Mesothelial cell of epicardium (in vitro differentiated cells): ENCODE measurements at regions not wholly inside any gene's neighbourhood (a gene's known extent, or its start where the extent isn't known, plus 50 kb on each side); places are given as distances from the start of the nearest gene placed in this dataset.

Experiments
- DNase-seq, 2 experiments: peaks; one replicate each; pipeline ENCODE4 v3.0.0; 2021; ENCODE audit warnings: low spot score in 2 of 2; ENCODE audit not compliant: unreplicated experiment in 2 of 2
- H3K27ac Mint-ChIP-seq: 2 replicates; pipeline ENCODE4 v1.8.0; 2021; ENCODE audit warnings: mixed read lengths
- H3K27me3 Mint-ChIP-seq: 2 replicates; pipeline ENCODE4 v1.8.0; 2021; ENCODE audit warnings: low read depth, mixed read lengths
- H3K36me3 Mint-ChIP-seq: 2 replicates; pipeline ENCODE4 v1.8.0; 2021; ENCODE audit warnings: mixed read lengths
- H3K4me1 Mint-ChIP-seq: 2 replicates; pipeline ENCODE4 v1.8.0; 2021; ENCODE audit warnings: mixed read lengths
- H3K4me3 Mint-ChIP-seq: 2 replicates; pipeline ENCODE4 v1.8.0; 2021; ENCODE audit warnings: mild to moderate bottlenecking, moderate library complexity, mixed read lengths
- H3K9me3 Mint-ChIP-seq: 2 replicates; pipeline ENCODE4 v1.8.0; 2021; ENCODE audit warnings: mixed read lengths
- TF ChIP-seq, protein P1 (sequence below): fragments of 200-600 bp; sonication (generic); IDR thresholded peaks from one replicate; pipeline ENCODE4 v1.5.0; 2021; ENCODE audit warnings: antibody characterized with exemption; ENCODE audit not compliant: unreplicated experiment

- Mint-ChIP-seq H3K4me3 (no peak overlapping the region), H3K9me3 (peaks cover 5% of the 10 kb centered on the region), H3K27me3 (no peaks in the 10 kb centered on the region), H3K27ac (peak overlapping the region; percentile 85), H3K4me1 (peaks cover 14% of the 10 kb centered on the region), H3K36me3 (no peaks in the 10 kb centered on the region)
- no peak for DNase-seq
- TF ChIP-seq, protein P1, sequence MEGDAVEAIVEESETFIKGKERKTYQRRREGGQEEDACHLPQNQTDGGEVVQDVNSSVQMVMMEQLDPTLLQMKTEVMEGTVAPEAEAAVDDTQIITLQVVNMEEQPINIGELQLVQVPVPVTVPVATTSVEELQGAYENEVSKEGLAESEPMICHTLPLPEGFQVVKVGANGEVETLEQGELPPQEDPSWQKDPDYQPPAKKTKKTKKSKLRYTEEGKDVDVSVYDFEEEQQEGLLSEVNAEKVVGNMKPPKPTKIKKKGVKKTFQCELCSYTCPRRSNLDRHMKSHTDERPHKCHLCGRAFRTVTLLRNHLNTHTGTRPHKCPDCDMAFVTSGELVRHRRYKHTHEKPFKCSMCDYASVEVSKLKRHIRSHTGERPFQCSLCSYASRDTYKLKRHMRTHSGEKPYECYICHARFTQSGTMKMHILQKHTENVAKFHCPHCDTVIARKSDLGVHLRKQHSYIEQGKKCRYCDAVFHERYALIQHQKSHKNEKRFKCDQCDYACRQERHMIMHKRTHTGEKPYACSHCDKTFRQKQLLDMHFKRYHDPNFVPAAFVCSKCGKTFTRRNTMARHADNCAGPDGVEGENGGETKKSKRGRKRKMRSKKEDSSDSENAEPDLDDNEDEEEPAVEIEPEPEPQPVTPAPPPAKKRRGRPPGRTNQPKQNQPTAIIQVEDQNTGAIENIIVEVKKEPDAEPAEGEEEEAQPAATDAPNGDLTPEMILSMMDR, result no peak
These were observed 414.4 kb upstream of the ALCAM start for GRCh38 chr3:104952146-104952972.

DNA sequence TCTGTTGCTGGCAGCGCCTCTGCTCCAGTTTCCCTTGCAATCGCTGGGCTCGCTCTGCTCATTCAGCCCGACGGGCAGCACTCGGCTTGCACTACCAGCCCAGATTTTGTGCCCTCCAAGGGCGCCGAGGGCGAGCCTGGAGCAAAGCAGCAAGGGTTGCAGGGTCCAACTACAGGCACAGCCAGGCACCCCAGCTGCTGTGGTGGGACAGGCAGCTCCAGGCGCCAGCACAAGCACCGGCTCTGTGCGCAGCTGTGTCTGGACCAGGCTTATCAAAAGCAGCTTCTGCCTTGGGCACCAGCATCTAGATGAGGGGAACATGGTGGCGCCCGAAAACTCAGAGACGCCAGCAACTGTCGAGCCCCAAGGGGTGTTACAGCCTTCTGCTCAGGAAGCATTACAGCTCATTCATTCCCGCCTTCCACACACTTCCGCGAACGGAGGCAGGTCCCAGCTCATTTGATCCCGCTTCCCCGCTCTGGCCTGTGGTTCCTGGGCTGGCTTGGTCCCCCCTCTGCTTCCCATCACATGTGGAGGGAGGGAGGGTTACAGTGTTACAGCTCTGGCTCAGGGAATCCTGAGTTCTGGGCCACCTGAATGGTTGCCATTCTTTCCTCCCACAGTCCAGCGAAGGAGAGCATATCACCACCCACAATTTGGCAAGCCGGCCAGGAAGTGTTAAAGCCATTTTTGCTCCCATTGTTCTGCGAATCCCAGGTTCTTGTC, 409.9 kb upstream of the ALCAM start:
- peaks cover 1% of the 10 kb centered on the region for H3K9me3 Mint-ChIP-seq
- DNase-seq, result no peak

DNA sequence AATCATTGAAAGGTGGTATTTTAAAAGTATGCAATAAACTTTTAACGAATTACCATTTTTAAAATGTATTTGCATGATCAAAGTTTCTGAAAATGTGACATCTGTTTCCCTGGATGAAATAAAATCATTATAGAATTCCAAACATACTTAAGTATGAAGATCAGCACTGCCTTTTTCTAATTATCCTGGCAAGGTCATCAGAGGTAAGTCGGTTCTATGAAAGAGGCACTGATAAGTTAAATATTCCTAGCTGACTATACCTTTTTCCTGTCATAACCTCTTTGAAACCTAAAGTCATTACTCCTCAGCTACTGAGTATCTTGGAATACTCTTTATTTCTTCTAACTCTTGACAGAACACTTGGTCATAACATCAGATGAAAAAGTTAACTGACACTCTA, 406.1 kb upstream of the ALCAM start:
- H3K9me3 Mint-ChIP-seq, result peaks cover 3% of the 10 kb centered on the region
- H3K4me1 Mint-ChIP-seq, result peaks cover 41% of the 10 kb centered on the region
- DNase-seq, result no peak
- H3K27me3 Mint-ChIP-seq, result no peaks in the 10 kb centered on the region
- no peaks in the 10 kb centered on the region for H3K36me3 Mint-ChIP-seq
- H3K27ac Mint-ChIP-seq, result peak overlapping the region; percentile 91
- TF ChIP-seq, protein P1, result no peak
- H3K4me3 Mint-ChIP-seq, result no peak overlapping the region

More for the DNA sequence above, 409.9 kb upstream of the ALCAM start:
- no peak overlapping the region for H3K27ac Mint-ChIP-seq
- H3K27me3 Mint-ChIP-seq, result no peaks in the 10 kb centered on the region
- TF ChIP-seq, protein P1, result no peak
- H3K36me3 Mint-ChIP-seq, result no peaks in the 10 kb centered on the region
- no peak overlapping the region for H3K4me3 Mint-ChIP-seq
- H3K4me1 Mint-ChIP-seq, result peaks cover 28% of the 10 kb centered on the region

DNA sequence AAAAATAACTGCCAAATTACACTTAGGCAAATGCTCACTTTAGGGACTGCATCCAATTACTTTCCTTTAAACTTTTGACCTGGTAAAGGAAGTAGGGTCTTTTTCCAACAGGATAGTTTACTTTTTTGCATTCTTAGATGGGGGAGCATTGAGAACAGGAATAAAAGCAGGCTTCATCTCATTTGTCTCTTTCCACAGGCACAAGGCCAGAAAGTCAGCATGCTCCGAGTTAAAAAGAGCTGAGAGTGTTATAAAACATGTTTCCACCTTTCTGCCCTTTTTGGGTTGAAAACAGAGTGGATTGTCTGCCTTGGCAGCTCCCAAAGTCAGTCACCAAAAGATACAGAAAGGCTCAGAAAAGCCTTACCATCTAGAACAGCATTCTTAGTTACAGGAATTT, 404.9 kb upstream of the ALCAM start:
- H3K27me3 Mint-ChIP-seq, result no peaks in the 10 kb centered on the region
- peaks cover 3% of the 10 kb centered on the region for H3K9me3 Mint-ChIP-seq
- no peak overlapping the region for H3K4me3 Mint-ChIP-seq
- peak overlapping the region; percentile 91 for H3K27ac Mint-ChIP-seq
- H3K4me1 Mint-ChIP-seq, result peaks cover 41% of the 10 kb centered on the region
- H3K36me3 Mint-ChIP-seq, result no peaks in the 10 kb centered on the region
- TF ChIP-seq, protein P1, result no peak
- no peak for DNase-seq

GRCh38 chr3:104974316-104974715, 392.4 kb upstream of the ALCAM start:
- Mint-ChIP-seq H3K9me3 (peaks cover 53% of the 10 kb centered on the region), H3K4me3 (no peak overlapping the region), H3K4me1 (no peaks in the 10 kb centered on the region), H3K27me3 (no peaks in the 10 kb centered on the region), H3K36me3 (peaks cover 7% of the 10 kb centered on the region), H3K27ac (no peak overlapping the region)
- TF ChIP-seq, protein P1, result no peak
- no peak for DNase-seq
